Endodermal cell (in vitro differentiated cells): ENCODE measurements at regions not wholly inside any gene's neighbourhood (a gene's known extent, or its start where the extent isn't known, plus 50 kb on each side); places are given as distances from the start of the nearest gene placed in this dataset.

Experiments
- DNase-seq: peaks from one replicate; pipeline ENCODE4 v3.0.0-alpha.2; 2017
- H3K27ac ChIP-seq: 2 replicates; pipeline ENCODE4 v1.5.1; 2013; ENCODE audit warnings: mild to moderate bottlenecking, low read depth, low read length, moderate library complexity
- H3K27me3 ChIP-seq: 2 replicates; pipeline ENCODE4 v1.6.1; 2013; ENCODE audit warnings: mild to moderate bottlenecking, low read length, moderate library complexity; ENCODE audit not compliant: insufficient read depth, control insufficient read depth, poor library complexity, severe bottlenecking
- H3K36me3 ChIP-seq: 2 replicates; pipeline ENCODE4 v1.7.0; 2013; ENCODE audit warnings: mild to moderate bottlenecking, low read length, moderate library complexity; ENCODE audit not compliant: control insufficient read depth, insufficient read depth
- H3K4me1 ChIP-seq: one replicate; pipeline ENCODE4 v1.7.0; 2013; ENCODE audit warnings: low read length; ENCODE audit not compliant: control insufficient read depth, insufficient read depth
- H3K4me3 ChIP-seq: 2 replicates; pipeline ENCODE4 v1.5.1; 2013; ENCODE audit warnings: mild to moderate bottlenecking, low read length, moderate library complexity
- H3K9ac ChIP-seq: 2 replicates; pipeline ENCODE4 v1.6.1; 2013; ENCODE audit warnings: mild to moderate bottlenecking, low read length, moderate library complexity; ENCODE audit not compliant: poor library complexity, severe bottlenecking; ENCODE audit errors: extremely low read depth
- H3K9me3 ChIP-seq: 2 replicates; pipeline ENCODE4 v1.6.1; 2013; ENCODE audit warnings: mild to moderate bottlenecking, low read length, moderate library complexity; ENCODE audit not compliant: control insufficient read depth
- H3K27ac Mint-ChIP-seq: 2 replicates; pipeline ENCODE4 v1.8.0; 2020; ENCODE audit warnings: mixed read lengths
- H3K27me3 Mint-ChIP-seq: 2 replicates; pipeline ENCODE4 v1.8.0; 2021; ENCODE audit warnings: mild to moderate bottlenecking, mixed read lengths; ENCODE audit not compliant: insufficient read depth
- H3K36me3 Mint-ChIP-seq: 2 replicates; pipeline ENCODE4 v1.8.0; 2020; ENCODE audit warnings: low read depth, mixed read lengths
- H3K4me1 Mint-ChIP-seq: 2 replicates; pipeline ENCODE4 v1.8.0; 2020; ENCODE audit warnings: mixed read lengths
- H3K4me3 Mint-ChIP-seq: 2 replicates; pipeline ENCODE4 v1.8.0; 2020; ENCODE audit warnings: mild to moderate bottlenecking, moderate library complexity, mixed read lengths
- H3K9me3 Mint-ChIP-seq: 2 replicates; pipeline ENCODE4 v1.8.0; 2020; ENCODE audit warnings: mild to moderate bottlenecking, mixed read lengths
- WGBS, 2 experiments: methylation state at CpG; one replicate each; pipeline versions ENCODE4 v1.1.5 to v1.1.7; 2013; ENCODE audit warnings: missing lambda C conversion rate in 2 of 2, mixed read lengths in 1 of 2; ENCODE audit not compliant: insufficient coverage in 1 of 2, insufficient read length in 1 of 2; 5-methylcytosine and 5-hydroxymethylcytosine counted together
- TF ChIP-seq, protein P1 (sequence below): fragments of 200-600 bp; sonication (generic); conservative IDR thresholded peaks from 2 replicates; pipeline ENCODE4 v1.5.0; 2021; ENCODE audit warnings: antibody characterized with exemption, mild to moderate bottlenecking

DNA sequence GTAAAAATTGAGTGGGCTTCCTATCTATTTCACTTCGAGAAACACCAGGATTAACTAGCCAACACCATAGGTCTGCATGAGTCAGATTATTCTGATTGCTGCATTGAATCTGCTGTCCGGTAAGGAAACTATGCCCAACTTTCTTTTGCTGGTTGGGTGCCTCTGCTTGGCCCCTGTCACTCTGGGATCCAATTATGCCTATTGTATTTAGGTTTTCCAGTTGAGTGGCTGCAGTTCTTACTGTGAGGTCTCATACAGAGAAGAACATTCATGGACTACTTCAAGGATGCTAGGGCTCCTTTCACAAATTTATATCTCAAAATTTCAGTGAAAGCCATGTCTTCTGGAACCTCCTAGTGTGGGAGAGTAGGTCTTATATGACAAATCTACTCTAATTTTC is 215.1 kb upstream of the SORCS1 start:
- TF ChIP-seq, protein P1, sequence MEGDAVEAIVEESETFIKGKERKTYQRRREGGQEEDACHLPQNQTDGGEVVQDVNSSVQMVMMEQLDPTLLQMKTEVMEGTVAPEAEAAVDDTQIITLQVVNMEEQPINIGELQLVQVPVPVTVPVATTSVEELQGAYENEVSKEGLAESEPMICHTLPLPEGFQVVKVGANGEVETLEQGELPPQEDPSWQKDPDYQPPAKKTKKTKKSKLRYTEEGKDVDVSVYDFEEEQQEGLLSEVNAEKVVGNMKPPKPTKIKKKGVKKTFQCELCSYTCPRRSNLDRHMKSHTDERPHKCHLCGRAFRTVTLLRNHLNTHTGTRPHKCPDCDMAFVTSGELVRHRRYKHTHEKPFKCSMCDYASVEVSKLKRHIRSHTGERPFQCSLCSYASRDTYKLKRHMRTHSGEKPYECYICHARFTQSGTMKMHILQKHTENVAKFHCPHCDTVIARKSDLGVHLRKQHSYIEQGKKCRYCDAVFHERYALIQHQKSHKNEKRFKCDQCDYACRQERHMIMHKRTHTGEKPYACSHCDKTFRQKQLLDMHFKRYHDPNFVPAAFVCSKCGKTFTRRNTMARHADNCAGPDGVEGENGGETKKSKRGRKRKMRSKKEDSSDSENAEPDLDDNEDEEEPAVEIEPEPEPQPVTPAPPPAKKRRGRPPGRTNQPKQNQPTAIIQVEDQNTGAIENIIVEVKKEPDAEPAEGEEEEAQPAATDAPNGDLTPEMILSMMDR = no peak
- Histone ChIP-seq H3K27ac (no peak overlapping the region), H3K4me3 (no peak overlapping the region), H3K9ac (no peak overlapping the region), H3K27me3 (no peaks in the 10 kb centered on the region), H3K36me3 (peaks cover 94% of the 10 kb centered on the region), H3K4me1 (no peaks in the 10 kb centered on the region), H3K9me3 (no peaks in the 10 kb centered on the region)
- no peak overlapping the region for H3K4me3 Mint-ChIP-seq
- no peak for DNase-seq
- 100% methylated on average over 2 of the region's 2 CpGs for WGBS, 2 experiments
- no peak overlapping the region for H3K27ac Mint-ChIP-seq
- H3K4me1 Mint-ChIP-seq = peaks cover 4% of the 10 kb centered on the region
- peaks cover 36% of the 10 kb centered on the region for H3K36me3 Mint-ChIP-seq
- H3K9me3 Mint-ChIP-seq = no peaks in the 10 kb centered on the region
- no peaks in the 10 kb centered on the region for H3K27me3 Mint-ChIP-seq

DNA sequence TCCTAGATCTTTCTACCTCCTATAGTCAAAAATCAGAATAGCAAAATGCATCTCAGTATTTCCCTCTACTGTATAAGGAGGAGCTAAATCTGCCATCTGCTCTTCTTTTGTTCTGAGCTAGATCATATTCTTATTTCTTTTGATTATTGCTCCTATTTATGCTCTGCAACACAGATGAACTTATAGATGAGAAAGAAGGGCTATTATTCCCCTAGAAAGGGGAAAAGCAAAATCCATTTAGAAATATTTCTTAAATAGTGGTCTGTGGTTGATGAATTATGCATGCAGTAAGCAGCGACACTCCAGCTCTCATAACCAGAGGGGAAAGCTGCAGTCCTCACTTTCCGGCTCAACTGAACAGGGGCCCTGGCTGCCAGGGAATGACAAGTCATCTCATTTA is 207.3 kb upstream of the SORCS1 start:
- Histone ChIP-seq H3K4me3 (peak overlapping the region; percentile 12), H3K9ac (no peak overlapping the region), H3K4me1 (peaks cover 10% of the 10 kb centered on the region), H3K27me3 (no peaks in the 10 kb centered on the region), H3K27ac (no peak overlapping the region), H3K36me3 (peaks cover 48% of the 10 kb centered on the region), H3K9me3 (no peaks in the 10 kb centered on the region)
- Mint-ChIP-seq H3K27me3 (no peaks in the 10 kb centered on the region), H3K4me3 (no peak overlapping the region), H3K4me1 (peaks cover 26% of the 10 kb centered on the region), H3K9me3 (peaks cover 2% of the 10 kb centered on the region), H3K36me3 (peaks cover 14% of the 10 kb centered on the region), H3K27ac (no peak overlapping the region)
- 90 to 93% methylated on average over 2 of the region's 2 CpGs for WGBS, 2 experiments
- TF ChIP-seq, protein P1 = no peak
- DNase-seq = no peak

DNA sequence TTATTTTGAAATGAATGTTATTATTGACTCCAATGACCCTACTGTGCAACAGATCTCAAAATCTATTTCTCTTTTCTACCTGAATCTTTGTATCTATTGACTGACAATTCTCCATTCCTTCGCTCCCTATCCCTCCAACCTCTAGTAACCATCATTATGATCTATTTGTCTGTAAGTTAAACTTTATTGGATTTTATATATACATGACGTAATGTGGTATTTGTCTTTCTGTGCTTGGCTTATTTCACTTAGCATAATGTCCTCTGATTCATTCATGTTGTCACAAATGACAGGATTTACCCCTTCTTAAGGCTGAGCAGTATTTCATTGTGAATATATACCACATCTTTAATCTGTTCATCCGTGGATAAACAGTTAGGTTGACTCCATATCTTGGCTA is 200.4 kb upstream of the SORCS1 start:
- Histone ChIP-seq H3K9ac (no peak overlapping the region), H3K4me1 (no peaks in the 10 kb centered on the region), H3K4me3 (no peak overlapping the region), H3K9me3 (no peaks in the 10 kb centered on the region), H3K36me3 (no peaks in the 10 kb centered on the region), H3K27me3 (no peaks in the 10 kb centered on the region), H3K27ac (no peak overlapping the region)
- H3K4me1 Mint-ChIP-seq = peaks cover 19% of the 10 kb centered on the region
- H3K4me3 Mint-ChIP-seq = no peak overlapping the region
- H3K27me3 Mint-ChIP-seq = no peaks in the 10 kb centered on the region
- peaks cover 2% of the 10 kb centered on the region for H3K36me3 Mint-ChIP-seq
- peaks cover 9% of the 10 kb centered on the region for H3K9me3 Mint-ChIP-seq
- 94 to 100% methylated on average over 1 to 3 of the region's 3 CpGs for WGBS, 2 experiments
- H3K27ac Mint-ChIP-seq = no peak overlapping the region
- no peak for DNase-seq
- TF ChIP-seq, protein P1 = no peak
